ENCODE measurements at regions not wholly inside any gene's neighbourhood (a gene's known extent, or its start where the extent isn't known, plus 50 kb on each side); places are given as distances from the start of the nearest gene placed in this dataset.
A peak's percentile ranks its signal among the peaks of the same experiment; 100 is the strongest.
"Not testable (repeated sequence)": the region's sequence is repeated elsewhere in the genome, so short reads cannot be mapped to it uniquely, and the experiment has no call there.

DNA sequence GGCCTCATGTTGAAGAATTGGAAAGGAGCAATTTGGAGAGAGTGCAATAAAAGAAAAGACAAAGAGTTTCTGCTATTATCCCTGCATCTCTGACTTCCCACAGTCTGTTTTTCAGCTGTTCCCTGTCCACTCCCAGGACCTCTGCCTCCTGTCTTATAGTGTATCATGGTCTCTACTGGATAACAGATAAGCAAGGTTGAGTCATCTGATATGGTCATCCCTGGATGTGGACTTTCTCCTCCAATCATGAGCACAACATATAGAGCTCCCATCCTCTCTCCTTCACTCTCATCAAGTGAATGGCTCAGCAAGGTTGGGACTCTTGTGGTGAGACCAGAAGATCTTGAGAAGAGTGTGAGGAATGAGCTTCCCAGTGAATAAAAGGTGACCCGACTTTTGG lies 123.1 kb downstream of the PLCE1 start:
- FAIRE-seq (no peak), ATAC-seq (no peak), DNase-seq (no peak)
- H3K4me1 ChIP-seq: no peaks in the 10 kb centered on the region
- intact Hi-C loops (cut with DNase I): no loop called here
- TF ChIP-seq, protein P1, sequence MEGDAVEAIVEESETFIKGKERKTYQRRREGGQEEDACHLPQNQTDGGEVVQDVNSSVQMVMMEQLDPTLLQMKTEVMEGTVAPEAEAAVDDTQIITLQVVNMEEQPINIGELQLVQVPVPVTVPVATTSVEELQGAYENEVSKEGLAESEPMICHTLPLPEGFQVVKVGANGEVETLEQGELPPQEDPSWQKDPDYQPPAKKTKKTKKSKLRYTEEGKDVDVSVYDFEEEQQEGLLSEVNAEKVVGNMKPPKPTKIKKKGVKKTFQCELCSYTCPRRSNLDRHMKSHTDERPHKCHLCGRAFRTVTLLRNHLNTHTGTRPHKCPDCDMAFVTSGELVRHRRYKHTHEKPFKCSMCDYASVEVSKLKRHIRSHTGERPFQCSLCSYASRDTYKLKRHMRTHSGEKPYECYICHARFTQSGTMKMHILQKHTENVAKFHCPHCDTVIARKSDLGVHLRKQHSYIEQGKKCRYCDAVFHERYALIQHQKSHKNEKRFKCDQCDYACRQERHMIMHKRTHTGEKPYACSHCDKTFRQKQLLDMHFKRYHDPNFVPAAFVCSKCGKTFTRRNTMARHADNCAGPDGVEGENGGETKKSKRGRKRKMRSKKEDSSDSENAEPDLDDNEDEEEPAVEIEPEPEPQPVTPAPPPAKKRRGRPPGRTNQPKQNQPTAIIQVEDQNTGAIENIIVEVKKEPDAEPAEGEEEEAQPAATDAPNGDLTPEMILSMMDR (IDR thresholded peaks at IDR 0.05): no peak
- no peaks in the 10 kb centered on the region for H3K36me3 ChIP-seq
- H3K27ac ChIP-seq: no peak overlapping the region
- no peaks in the 10 kb centered on the region for H3K27me3 ChIP-seq
- H3K4me3 ChIP-seq: no peak overlapping the region
- 65 to 74% methylated on average over 1 of the region's 1 CpG for WGBS, 2 donors
- no peaks in the 10 kb centered on the region for H3K9me3 ChIP-seq

DNA sequence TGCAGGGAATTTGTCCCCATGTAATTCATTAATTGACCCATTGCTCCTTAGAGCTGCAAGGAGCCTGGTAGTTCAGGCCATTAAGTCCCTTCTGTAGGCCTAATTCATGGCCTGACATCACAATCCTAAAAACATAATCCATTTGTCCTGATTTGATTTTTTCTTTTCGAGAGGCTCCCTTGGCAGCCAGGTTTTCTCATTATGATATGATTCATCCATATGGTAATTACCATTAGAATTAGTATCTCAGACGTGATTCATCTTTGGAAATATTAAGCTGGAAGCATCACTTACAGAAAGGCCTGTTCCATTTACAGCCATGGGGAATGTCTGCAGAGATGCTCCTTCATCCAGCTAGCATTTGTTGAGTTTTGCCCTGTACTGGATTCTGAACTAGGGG lies 128.5 kb downstream of the PLCE1 start:
- 82 to 95% methylated on average over 2 of the region's 2 CpGs for WGBS, 2 donors
- intact Hi-C loops (cut with DNase I): no loop called here
- TF ChIP-seq, protein P1 (IDR thresholded peaks at IDR 0.05): no peak
- DNase-seq: no peak
- Histone ChIP-seq H3K27me3 (no peaks in the 10 kb centered on the region), H3K27ac (no peak overlapping the region), H3K4me1 (no peaks in the 10 kb centered on the region), H3K4me3 (no peak overlapping the region), H3K36me3 (no peaks in the 10 kb centered on the region), H3K9me3 (no peaks in the 10 kb centered on the region)
- no peak for FAIRE-seq
- ATAC-seq: no peak

DNA sequence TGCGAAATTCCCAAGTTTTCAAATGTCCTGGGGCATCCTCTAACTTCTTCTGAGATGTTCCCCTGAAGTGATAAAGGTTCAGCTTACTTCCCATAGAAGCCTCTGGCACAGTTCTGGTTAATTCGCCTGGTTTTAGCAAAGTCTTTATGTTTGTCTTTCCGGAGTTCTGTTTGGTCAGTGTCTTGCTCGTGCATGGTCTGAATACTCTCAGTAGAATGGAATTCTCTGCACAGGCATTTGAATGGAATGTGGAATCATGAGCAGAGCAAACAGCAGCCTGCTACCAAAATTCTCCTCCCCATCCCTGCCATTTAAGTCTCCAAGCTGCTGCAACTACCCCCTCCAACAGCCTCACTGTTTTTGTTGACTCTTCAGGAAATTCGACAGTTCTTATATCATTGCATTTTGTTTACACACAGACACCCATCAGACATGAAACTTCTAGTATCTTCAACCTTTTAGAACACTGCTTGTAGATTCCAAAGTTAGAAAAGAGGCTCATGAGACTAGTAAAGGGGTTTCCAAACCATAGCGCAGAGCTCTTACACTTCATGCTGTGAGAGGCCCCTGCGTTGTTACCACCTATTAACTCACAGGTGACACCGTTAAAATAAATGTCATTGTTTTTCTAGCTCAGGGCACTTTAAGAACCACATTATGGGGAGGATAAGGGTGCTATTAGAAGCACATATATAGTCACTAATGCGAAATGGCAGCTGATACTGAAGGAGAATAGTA lies 129.7 kb downstream of the PLCE1 start:
- intact Hi-C loops (cut with DNase I): no loop called here
- peak overlapping the region in 1 of 4 donors; percentile 28 for H3K27ac ChIP-seq
- H3K27me3 ChIP-seq: no peaks in the 10 kb centered on the region
- H3K4me3 ChIP-seq: no peak overlapping the region
- no peaks in the 10 kb centered on the region for H3K4me1 ChIP-seq
- TF ChIP-seq, protein P1 (IDR thresholded peaks at IDR 0.05): no peak
- H3K36me3 ChIP-seq: no peaks in the 10 kb centered on the region
- DNase-seq (peak in 1 of 6 donors; percentile 9), ATAC-seq (peak; percentile 30 to 81 (median 64)), FAIRE-seq (no peak)
- no peaks in the 10 kb centered on the region for H3K9me3 ChIP-seq
- 47 to 54% methylated on average over 9 of the region's 9 CpGs for WGBS, 2 donors

- intact Hi-C loops (cut with DNase I); H3K36me3 ChIP-seq; ATAC-seq; H3K4me3 ChIP-seq; FAIRE-seq; H3K4me1 ChIP-seq; H3K27me3 ChIP-seq; H3K27ac ChIP-seq; DNase-seq; H3K9me3 ChIP-seq: not testable (repeated sequence)
- 54 to 55% methylated on average over 2 of the region's 2 CpGs for WGBS, 2 donors
Measured at GRCh38 chr10:94124147-94124546, 130.4 kb downstream of the PLCE1 start.

DNA sequence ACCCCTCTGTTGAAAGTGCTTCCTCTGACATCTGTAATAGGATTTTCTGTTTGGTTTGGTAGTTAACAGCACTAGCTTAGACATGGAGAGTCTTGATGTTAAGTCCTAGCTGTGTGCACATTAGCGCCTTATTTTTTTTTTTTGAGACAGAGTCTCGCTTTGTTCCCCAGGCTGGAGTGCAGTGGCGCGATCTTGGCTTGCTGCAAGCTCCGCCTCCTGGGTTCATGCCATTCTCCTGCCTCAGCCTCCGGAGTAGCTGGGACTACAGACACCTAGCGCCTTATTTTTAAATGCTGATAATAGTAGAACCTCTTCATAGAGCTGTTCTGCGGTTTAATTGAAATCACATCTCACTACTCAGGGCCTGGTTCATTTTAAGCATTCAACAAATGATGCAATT lies 131.5 kb downstream of the PLCE1 start:
- DNase-seq; FAIRE-seq; H3K4me3 ChIP-seq; intact Hi-C loops (cut with DNase I); ATAC-seq; H3K36me3 ChIP-seq; H3K27ac ChIP-seq; H3K9me3 ChIP-seq; H3K27me3 ChIP-seq; H3K4me1 ChIP-seq: not testable (repeated sequence)
- 96 to 98% methylated on average over 8 of the region's 8 CpGs for WGBS, 2 donors

GRCh38 chr10:94125856-94126255 lies 132.1 kb downstream of the PLCE1 start:
- H3K36me3 ChIP-seq: no peaks in the 10 kb centered on the region
- TF ChIP-seq, protein P1 (IDR thresholded peaks at IDR 0.05): no peak
- ATAC-seq (no peak), FAIRE-seq (no peak), DNase-seq (no peak)
- no peaks in the 10 kb centered on the region for H3K4me1 ChIP-seq
- no peak overlapping the region for H3K4me3 ChIP-seq
- no peaks in the 10 kb centered on the region for H3K9me3 ChIP-seq
- intact Hi-C loops (cut with DNase I): no loop called here
- H3K27ac ChIP-seq: no peak overlapping the region
- no peaks in the 10 kb centered on the region for H3K27me3 ChIP-seq
